GM18907 (cell line): ENCODE measurements at regions not wholly inside any gene's neighbourhood (a gene's known extent, or its start where the extent isn't known, plus 50 kb on each side); places are given as distances from the start of the nearest gene placed in this dataset.

Source experiments
- ATAC-seq: cut with Tn5 transposase; IDR thresholded peaks from one replicate; pipeline ENCODE4 v1.9.1; 2021; ENCODE audit warnings: mild to moderate bottlenecking, moderate library complexity; ENCODE audit not compliant: unreplicated experiment

- no peak for ATAC-seq
Measured at GRCh38 chr10:3231951-3232730, 59.6 kb upstream of the PITRM1 start.

- no peak for ATAC-seq
Measured at GRCh38 chr10:3229815-3230214, 57.2 kb upstream of the PITRM1 start.

GRCh38 chr10:3228629-3228945, 56.0 kb upstream of the PITRM1 start:
- ATAC-seq = no peak

GRCh38 chr10:3226960-3227744, 54.6 kb upstream of the PITRM1 start:
- ATAC-seq = no peak

- no peak for ATAC-seq
Measured at GRCh38 chr10:3225561-3225960, 53.0 kb upstream of the PITRM1 start.

- ATAC-seq = no peak
Measured at GRCh38 chr10:3224241-3224640, 51.7 kb upstream of the PITRM1 start.

GRCh38 chr10:3222626-3223025, 50.0 kb upstream of the PITRM1 start:
- no peak for ATAC-seq
